K562 (cell line): ENCODE measurements at regions not wholly inside any gene's neighbourhood (a gene's known extent, or its start where the extent isn't known, plus 50 kb on each side); places are given as distances from the start of the nearest gene placed in this dataset.

Source experiments
- KDM5B ChIP-seq: fragments of 200-600 bp; sonication (generic); IDR thresholded peaks from 2 replicates; pipeline ENCODE4 v1.6.1; 2012; ENCODE audit warnings: low read depth, mild to moderate bottlenecking, moderate library complexity, low read length, control low read depth, inconsistent platforms; ENCODE audit not compliant: insufficient replicate concordance
- KLF16 ChIP-seq: IDR thresholded peaks from 2 replicates; pipeline ENCODE4 v1.6.1; 2016; ENCODE audit warnings: antibody characterized with exemption
- NCOR1 ChIP-seq: fragments of 450-650 bp; IDR thresholded peaks from 2 replicates; pipeline ENCODE4 v1.6.1; 2016; ENCODE audit warnings: mild to moderate bottlenecking, moderate library complexity
- NFATC3 ChIP-seq: fragments of 450-650 bp; IDR thresholded peaks from 2 replicates; pipeline ENCODE4 v1.6.1; 2017; ENCODE audit warnings: mild to moderate bottlenecking
- REST ChIP-seq, 2 experiments: fragments of 450-650 bp; formaldehyde crosslinking in 1 of 2; IDR thresholded peaks; 2 replicates each; pipeline versions ENCODE4 v1.4.0 to v1.6.1; 2014 to 2020; ENCODE audit warnings: mild to moderate bottlenecking in 2 of 2, borderline replicate concordance in 1 of 2, low read depth in 1 of 2
- SRSF9 ChIP-seq: fragments of 200-400 bp; formaldehyde crosslinking; IDR thresholded peaks from 2 replicates; pipeline ENCODE4 v1.6.1; 2017; ENCODE audit warnings: low read depth, low read length, borderline replicate concordance

GRCh38 chr11:115930886-115931547, 426.8 kb upstream of the CADM1 start (continued):
- TF ChIP-seq REST (IDR thresholded peaks at IDR 0.05; ENCODE audit: borderline replicate concordance), result no peak
- no peak for TF ChIP-seq REST (CRISPR knock-in tag; IDR thresholded peaks at IDR 0.05; ENCODE audit: low read depth)
- no peak for TF ChIP-seq SRSF9
- no peak for TF ChIP-seq KDM5B
- no peak for TF ChIP-seq NCOR1
- no peak for TF ChIP-seq KLF16
- TF ChIP-seq NFATC3, result no peak
